ENCODE measurements at regions not wholly inside any gene's neighbourhood (a gene's known extent, or its start where the extent isn't known, plus 50 kb on each side); places are given as distances from the start of the nearest gene placed in this dataset.

DNA sequence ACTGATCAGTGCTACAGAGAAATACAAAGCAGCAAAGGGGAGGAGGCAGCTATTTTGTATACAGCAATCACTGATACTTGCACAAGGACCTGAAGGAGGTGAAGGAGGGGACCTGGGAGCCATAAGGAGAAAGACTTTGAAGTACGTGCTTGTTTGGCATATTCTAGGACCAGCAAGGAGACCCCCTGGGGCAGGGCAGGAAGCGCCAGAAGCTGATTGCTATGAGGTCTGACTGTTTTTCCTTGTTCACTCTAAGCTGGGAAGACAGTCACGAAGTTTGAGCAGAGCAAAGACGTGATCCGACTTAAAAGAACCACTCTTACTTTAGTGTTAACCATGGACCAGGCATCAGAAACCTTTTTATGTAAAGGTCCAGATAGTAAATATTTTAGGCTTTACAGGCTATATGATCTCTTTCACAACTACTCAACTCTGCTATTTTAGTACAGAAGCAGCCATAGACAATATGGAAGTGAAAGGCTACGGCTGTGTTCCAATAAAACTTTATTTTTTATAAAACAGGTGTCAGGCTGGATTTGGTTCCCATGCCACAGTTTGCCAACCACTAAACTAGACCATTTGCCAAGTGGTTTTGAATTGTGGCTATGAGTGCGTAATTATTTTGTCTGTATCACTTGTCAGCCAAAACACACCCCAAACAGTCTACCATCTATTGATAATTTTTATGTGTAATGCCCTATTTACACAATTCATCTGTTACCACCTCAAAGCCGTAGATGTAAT lies 217.9 kb downstream of the PRL start:
- TF ChIP-seq, protein P1, sequence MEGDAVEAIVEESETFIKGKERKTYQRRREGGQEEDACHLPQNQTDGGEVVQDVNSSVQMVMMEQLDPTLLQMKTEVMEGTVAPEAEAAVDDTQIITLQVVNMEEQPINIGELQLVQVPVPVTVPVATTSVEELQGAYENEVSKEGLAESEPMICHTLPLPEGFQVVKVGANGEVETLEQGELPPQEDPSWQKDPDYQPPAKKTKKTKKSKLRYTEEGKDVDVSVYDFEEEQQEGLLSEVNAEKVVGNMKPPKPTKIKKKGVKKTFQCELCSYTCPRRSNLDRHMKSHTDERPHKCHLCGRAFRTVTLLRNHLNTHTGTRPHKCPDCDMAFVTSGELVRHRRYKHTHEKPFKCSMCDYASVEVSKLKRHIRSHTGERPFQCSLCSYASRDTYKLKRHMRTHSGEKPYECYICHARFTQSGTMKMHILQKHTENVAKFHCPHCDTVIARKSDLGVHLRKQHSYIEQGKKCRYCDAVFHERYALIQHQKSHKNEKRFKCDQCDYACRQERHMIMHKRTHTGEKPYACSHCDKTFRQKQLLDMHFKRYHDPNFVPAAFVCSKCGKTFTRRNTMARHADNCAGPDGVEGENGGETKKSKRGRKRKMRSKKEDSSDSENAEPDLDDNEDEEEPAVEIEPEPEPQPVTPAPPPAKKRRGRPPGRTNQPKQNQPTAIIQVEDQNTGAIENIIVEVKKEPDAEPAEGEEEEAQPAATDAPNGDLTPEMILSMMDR (IDR thresholded peaks at IDR 0.05) = no peak
- TF ChIP-seq POLR2A (IDR thresholded peaks at IDR 0.05) = no peak

Data from adrenal gland (tissue), 5 donors.